ENCODE measurements at regions not wholly inside any gene's neighbourhood (a gene's known extent, or its start where the extent isn't known, plus 50 kb on each side); places are given as distances from the start of the nearest gene placed in this dataset.

DNA sequence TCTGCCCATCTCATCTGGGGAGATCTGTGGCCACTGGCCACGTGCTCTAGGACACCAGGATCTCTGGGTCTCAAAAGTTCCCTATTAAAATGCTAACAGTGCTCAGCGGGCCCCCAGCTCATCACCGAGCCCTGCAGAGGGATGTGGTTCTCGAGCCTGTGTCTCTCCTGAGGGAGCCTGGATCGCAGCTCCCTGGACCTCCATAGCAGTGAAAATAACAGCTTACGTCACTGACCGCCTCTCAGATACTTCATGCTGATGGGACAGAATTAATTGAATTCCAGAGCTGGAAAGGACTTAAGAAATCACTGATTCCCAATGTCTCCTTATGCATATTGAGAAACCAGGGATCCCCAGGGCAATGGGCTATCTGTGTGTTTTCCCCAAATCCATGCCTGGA lies 90.0 kb downstream of the GALR1 start:
- H3F3A ChIP-seq (ENCODE audit: control insufficient read depth, insufficient read depth) = no peaks in the 10 kb centered on the region
- no peaks in the 10 kb centered on the region for H3K36me3 ChIP-seq (ENCODE audit: control insufficient read depth, low read length)
- no peaks in the 10 kb centered on the region for H3K4me1 ChIP-seq (ENCODE audit: control insufficient read depth, low read length)
- H3K79me2 ChIP-seq (ENCODE audit: control insufficient read depth, low read length) = no peaks in the 10 kb centered on the region
- no peak overlapping the region for H3K27ac ChIP-seq (ENCODE audit: low read depth, low read length)
- no peaks in the 10 kb centered on the region for H3K27me3 ChIP-seq (ENCODE audit: control insufficient read depth, low read length)
- no peak overlapping the region for H3K4me3 ChIP-seq (ENCODE audit: low read length)
- H4K20me1 ChIP-seq (ENCODE audit: control insufficient read depth, insufficient read depth, low read depth, low read length) = no peaks in the 10 kb centered on the region
- no peak overlapping the region for H3K4me2 ChIP-seq (ENCODE audit: low read length)
- TF ChIP-seq, protein P1, sequence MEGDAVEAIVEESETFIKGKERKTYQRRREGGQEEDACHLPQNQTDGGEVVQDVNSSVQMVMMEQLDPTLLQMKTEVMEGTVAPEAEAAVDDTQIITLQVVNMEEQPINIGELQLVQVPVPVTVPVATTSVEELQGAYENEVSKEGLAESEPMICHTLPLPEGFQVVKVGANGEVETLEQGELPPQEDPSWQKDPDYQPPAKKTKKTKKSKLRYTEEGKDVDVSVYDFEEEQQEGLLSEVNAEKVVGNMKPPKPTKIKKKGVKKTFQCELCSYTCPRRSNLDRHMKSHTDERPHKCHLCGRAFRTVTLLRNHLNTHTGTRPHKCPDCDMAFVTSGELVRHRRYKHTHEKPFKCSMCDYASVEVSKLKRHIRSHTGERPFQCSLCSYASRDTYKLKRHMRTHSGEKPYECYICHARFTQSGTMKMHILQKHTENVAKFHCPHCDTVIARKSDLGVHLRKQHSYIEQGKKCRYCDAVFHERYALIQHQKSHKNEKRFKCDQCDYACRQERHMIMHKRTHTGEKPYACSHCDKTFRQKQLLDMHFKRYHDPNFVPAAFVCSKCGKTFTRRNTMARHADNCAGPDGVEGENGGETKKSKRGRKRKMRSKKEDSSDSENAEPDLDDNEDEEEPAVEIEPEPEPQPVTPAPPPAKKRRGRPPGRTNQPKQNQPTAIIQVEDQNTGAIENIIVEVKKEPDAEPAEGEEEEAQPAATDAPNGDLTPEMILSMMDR (IDR thresholded peaks at IDR 0.05; ENCODE audit: low read depth, low read length, poor library complexity, severe bottlenecking) = no peak
- TF ChIP-seq EZH2phosphoT487 (IDR thresholded peaks at IDR 0.05; ENCODE audit: borderline replicate concordance, low read length) = no peak
- H3K9me3 ChIP-seq (ENCODE audit: control insufficient read depth, insufficient read depth, low read length) = no peaks in the 10 kb centered on the region
- H3K9me2 ChIP-seq (replicated peaks; ENCODE audit: control insufficient read depth, low read length) = no peaks in the 10 kb centered on the region

DNA sequence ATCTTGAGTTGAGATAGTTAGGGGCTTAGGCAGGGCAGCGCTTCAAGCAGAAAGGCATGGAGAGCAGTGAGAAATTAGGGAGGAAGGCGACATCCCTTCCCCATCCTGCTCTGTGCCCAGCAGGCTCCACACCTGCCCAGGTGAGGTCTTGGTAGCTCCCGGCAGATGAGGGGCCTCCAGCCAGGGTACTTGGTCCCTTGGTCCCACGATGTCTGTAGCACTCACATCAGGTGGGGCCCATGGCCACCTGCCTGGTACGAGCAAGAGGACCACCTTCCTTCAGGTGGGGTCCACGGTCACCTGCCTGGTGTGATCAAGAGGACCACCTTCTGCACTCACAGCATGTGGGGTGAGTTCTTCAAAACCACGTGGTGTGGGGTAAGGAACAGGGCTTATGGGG lies 91.2 kb downstream of the GALR1 start:
- no peak overlapping the region for H3K4me2 ChIP-seq (ENCODE audit: low read length)
- H3K9me2 ChIP-seq (replicated peaks; ENCODE audit: control insufficient read depth, low read length) = no peaks in the 10 kb centered on the region
- H3K27ac ChIP-seq (ENCODE audit: low read depth, low read length) = no peak overlapping the region
- H4K20me1 ChIP-seq (ENCODE audit: control insufficient read depth, insufficient read depth, low read depth, low read length) = no peaks in the 10 kb centered on the region
- no peaks in the 10 kb centered on the region for H3K4me1 ChIP-seq (ENCODE audit: control insufficient read depth, low read length)
- H3K9me3 ChIP-seq (ENCODE audit: control insufficient read depth, insufficient read depth, low read length) = no peaks in the 10 kb centered on the region
- H3K27me3 ChIP-seq (ENCODE audit: control insufficient read depth, low read length) = no peaks in the 10 kb centered on the region
- H3K79me2 ChIP-seq (ENCODE audit: control insufficient read depth, low read length) = no peaks in the 10 kb centered on the region
- no peak overlapping the region for H3K4me3 ChIP-seq (ENCODE audit: low read length)
- H3K36me3 ChIP-seq (ENCODE audit: control insufficient read depth, low read length) = no peaks in the 10 kb centered on the region
- no peaks in the 10 kb centered on the region for H3F3A ChIP-seq (ENCODE audit: control insufficient read depth, insufficient read depth)
- TF ChIP-seq, protein P1 (IDR thresholded peaks at IDR 0.05; ENCODE audit: low read depth, low read length, poor library complexity, severe bottlenecking) = no peak
- TF ChIP-seq EZH2phosphoT487 (IDR thresholded peaks at IDR 0.05; ENCODE audit: borderline replicate concordance, low read length) = no peak

DNA sequence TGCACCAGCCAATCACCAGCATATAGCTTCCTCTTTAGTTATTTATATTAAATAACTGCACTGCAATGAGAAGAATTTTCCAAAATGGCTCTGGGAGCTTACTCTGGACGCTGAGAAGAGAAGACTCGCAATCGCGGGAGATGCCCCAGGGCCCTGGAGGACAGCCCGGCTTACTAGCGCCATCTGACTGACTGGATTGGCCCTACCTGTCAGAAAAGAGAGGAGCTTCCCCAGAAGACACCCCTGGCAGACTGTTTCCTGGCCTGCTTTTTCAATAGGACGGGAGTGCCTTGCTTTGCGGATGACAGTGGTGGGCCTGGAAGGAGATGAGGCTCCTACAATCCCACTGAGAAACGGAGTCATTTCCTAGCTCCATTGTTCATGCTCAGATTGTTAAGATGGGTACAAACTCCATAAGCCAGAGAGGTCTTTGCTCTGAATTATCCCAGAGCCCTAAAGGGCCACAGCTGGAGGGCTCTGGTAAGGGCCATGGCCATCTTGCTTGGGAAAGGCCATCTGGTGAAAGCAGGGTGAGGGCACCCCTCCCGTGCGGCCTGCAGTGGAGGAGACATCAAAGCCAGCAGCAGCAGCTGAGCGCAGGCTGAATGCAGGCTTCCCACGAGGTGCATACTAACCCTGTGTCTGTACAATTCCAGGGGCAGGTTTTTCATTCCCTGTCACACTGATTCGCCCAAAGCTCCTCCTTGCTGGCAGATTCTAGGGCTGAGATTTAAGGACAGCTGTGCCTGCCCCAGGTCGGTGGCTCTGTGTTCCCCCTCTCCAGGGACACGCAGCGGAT lies 92.1 kb downstream of the GALR1 start:
- TF ChIP-seq, protein P1 (IDR thresholded peaks at IDR 0.05; ENCODE audit: low read depth, low read length, poor library complexity, severe bottlenecking) = no peak
- TF ChIP-seq EZH2phosphoT487 (IDR thresholded peaks at IDR 0.05; ENCODE audit: borderline replicate concordance, low read length) = no peak
- H3K79me2 ChIP-seq (ENCODE audit: control insufficient read depth, low read length) = no peaks in the 10 kb centered on the region
- no peak overlapping the region for H3K27ac ChIP-seq (ENCODE audit: low read depth, low read length)
- no peak overlapping the region for H3K4me3 ChIP-seq (ENCODE audit: low read length)
- no peak overlapping the region for H3K4me2 ChIP-seq (ENCODE audit: low read length)
- no peaks in the 10 kb centered on the region for H4K20me1 ChIP-seq (ENCODE audit: control insufficient read depth, insufficient read depth, low read depth, low read length)
- H3K9me3 ChIP-seq (ENCODE audit: control insufficient read depth, insufficient read depth, low read length) = no peaks in the 10 kb centered on the region
- no peaks in the 10 kb centered on the region for H3F3A ChIP-seq (ENCODE audit: control insufficient read depth, insufficient read depth)
- H3K9me2 ChIP-seq (replicated peaks; ENCODE audit: control insufficient read depth, low read length) = no peaks in the 10 kb centered on the region
- no peaks in the 10 kb centered on the region for H3K27me3 ChIP-seq (ENCODE audit: control insufficient read depth, low read length)
- no peaks in the 10 kb centered on the region for H3K36me3 ChIP-seq (ENCODE audit: control insufficient read depth, low read length)
- H3K4me1 ChIP-seq (ENCODE audit: control insufficient read depth, low read length) = no peaks in the 10 kb centered on the region
